Bronchial epithelial cell (primary cell): ENCODE measurements at regions not wholly inside any gene's neighbourhood (a gene's known extent, or its start where the extent isn't known, plus 50 kb on each side); places are given as distances from the start of the nearest gene placed in this dataset.

ENCODE experiments used
- DNase-seq: peaks from one replicate; pipeline ENCODE4 v3.0.0-alpha.2; 2010; ENCODE audit warnings: low read depth
- FAIRE-seq: peaks from 2 replicates; lab custom pipeline; 2011; peaks lifted over from hg19 to GRCh38; lab: Jason Lieb, UNC
- H3K27me3 ChIP-seq: 2 replicates; pipeline ENCODE4 v1.5.1; 2011; ENCODE audit warnings: low read length; ENCODE audit not compliant: control insufficient read depth, insufficient read depth
- H3K36me3 ChIP-seq: 2 replicates; pipeline ENCODE4 v1.5.1; 2011; ENCODE audit warnings: low read length; ENCODE audit not compliant: control insufficient read depth, insufficient read depth
- H3K4me3 ChIP-seq: 2 replicates; pipeline ENCODE4 v1.5.1; 2011; ENCODE audit warnings: mild to moderate bottlenecking, low read depth, low read length, control low read depth
- TF ChIP-seq, protein P1 (sequence below): IDR thresholded peaks from 2 replicates; pipeline ENCODE4 v1.5.1; 2011; ENCODE audit warnings: mild to moderate bottlenecking, moderate library complexity, low read length, control low read depth, inconsistent platforms; ENCODE audit not compliant: insufficient read depth, severe bottlenecking

DNA sequence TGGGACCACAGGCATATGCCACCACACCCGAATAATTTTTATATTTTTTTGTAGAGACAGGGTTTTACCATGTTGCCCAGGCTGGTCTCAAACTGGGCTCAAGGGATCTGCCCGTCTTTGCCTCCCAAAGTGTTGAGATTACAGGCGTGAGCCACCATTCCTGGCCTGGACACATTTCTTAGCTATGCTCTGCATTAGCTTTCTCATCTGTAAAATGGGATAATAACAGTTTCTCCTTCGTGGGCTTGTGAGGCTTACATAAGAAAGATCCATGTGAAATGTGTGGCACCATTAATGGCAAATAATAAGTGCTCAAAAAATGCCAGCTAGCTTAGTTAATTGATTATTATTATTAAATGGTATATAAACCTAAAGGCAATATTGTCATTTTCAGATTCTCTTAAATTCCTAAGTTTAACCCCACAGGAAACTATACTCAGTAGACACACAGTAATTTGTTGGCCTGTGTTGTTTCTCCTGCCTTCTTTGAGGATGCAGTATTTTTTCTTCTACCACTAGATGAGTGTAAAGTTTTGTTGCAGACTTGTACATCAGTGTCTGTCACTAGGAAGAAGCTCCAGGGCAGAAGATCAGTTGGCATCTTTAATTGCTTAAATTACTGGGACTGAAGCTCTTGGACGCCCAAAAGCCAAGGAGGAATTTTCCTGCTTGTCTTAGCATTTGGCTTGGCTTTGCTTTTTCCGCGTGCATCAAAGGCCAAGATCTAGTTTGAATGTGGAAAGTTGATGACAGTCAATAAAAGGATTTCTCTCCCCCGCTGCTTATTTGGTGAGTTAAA, 162.3 kb upstream of the ZNF217 start:
- Histone ChIP-seq H3K4me3 (no peak overlapping the region), H3K36me3 (no peaks in the 10 kb centered on the region), H3K27me3 (no peaks in the 10 kb centered on the region)
- TF ChIP-seq, protein P1, sequence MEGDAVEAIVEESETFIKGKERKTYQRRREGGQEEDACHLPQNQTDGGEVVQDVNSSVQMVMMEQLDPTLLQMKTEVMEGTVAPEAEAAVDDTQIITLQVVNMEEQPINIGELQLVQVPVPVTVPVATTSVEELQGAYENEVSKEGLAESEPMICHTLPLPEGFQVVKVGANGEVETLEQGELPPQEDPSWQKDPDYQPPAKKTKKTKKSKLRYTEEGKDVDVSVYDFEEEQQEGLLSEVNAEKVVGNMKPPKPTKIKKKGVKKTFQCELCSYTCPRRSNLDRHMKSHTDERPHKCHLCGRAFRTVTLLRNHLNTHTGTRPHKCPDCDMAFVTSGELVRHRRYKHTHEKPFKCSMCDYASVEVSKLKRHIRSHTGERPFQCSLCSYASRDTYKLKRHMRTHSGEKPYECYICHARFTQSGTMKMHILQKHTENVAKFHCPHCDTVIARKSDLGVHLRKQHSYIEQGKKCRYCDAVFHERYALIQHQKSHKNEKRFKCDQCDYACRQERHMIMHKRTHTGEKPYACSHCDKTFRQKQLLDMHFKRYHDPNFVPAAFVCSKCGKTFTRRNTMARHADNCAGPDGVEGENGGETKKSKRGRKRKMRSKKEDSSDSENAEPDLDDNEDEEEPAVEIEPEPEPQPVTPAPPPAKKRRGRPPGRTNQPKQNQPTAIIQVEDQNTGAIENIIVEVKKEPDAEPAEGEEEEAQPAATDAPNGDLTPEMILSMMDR: no peak
- no peak for DNase-seq
- no peak for FAIRE-seq

DNA sequence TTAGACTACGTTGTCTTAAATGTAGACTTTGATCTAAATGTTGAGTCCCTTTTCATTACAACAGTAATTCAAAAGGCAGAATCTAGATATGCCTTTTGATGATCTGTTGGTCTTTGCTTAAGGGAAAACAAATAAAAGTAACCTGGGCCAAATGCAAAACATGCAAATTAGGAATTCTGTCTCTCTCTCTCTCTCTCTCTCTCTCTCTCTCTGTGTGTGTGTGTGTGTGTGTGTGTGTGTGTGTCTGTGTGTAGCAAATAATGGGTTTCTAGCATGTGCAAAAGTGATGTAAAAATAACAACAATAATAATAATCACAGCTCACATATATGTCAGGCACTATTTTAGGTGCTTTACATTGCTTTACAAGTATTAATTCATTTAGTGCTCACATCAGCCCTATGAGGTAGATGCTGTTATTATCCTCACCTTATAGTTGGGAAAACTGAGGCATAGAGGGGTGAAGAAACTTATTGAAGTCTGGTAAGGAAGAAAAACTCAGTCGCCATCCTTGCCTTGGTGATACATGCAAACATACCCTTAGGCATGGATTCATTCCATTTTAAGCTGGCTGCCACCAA, 160.3 kb upstream of the ZNF217 start:
- FAIRE-seq (no peak), DNase-seq (no peak)
- Histone ChIP-seq H3K27me3 (no peaks in the 10 kb centered on the region), H3K4me3 (no peak overlapping the region), H3K36me3 (no peaks in the 10 kb centered on the region)
- TF ChIP-seq, protein P1: no peak

DNA sequence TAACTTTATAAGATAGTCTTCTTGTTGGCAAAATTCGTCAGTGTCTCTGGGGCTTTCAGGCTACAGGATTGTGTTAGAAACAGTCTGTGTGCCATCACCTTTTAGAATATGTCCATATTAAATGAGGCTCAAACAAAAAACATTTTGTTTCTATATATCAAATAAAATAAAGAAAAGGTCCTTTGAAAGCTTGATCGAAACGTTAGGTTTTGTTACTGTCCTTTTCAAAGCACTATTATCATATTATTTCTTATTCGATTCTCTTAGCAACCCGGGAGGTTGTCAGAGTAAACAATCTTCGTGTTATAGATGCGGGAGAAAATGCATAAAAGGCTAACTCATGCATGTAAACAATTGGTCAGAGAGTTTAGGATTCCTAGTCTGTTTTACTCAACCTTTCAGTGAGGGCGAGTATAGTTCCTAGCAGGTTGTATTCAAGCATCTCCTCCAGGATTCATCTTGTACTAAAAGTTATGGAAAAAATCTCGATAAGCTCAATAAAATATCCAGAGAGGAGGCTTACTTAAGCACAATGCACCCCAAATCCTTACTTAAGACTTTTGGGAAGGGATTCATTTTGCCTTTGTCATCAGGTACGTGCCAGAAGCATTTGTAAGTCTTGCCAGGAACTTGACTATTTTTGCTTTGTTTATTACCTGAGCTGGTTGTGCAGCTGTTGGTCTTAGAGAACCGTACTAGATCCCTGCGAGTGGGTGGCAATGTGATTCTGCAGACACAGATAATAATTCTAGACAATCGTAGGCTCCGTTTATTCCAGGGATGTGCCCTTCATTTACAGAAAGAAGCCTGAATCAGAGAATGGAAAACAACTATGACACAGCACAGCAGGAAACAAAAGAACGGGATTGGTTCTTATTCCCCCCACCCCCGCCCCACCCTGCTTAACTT, 159.6 kb upstream of the ZNF217 start:
- DNase-seq: peak; percentile 82
- no peak for FAIRE-seq

DNA sequence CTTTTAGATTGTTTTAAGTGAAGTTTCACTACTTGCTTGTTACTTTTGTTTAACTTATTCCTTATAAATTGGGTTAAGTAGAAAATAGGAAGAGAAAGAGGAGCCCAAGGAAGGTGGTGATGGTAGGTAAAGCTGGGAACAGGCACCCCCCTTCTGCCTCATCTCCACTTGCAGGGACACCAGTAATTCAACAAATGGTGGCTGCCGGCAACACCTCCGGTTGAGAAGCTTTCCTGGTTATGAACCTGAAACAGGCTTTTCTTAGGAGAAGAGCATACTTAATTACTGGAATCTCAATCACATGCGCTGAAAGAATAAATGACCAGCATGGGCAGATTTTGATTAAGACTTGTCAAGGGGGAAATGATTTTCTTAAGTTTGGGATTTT, 158.9 kb upstream of the ZNF217 start:
- no peak for DNase-seq
- H3K27me3 ChIP-seq: no peaks in the 10 kb centered on the region
- no peak for FAIRE-seq
- TF ChIP-seq, protein P1: no peak
- no peaks in the 10 kb centered on the region for H3K36me3 ChIP-seq
- no peak overlapping the region for H3K4me3 ChIP-seq

More for the DNA sequence above, 159.6 kb upstream of the ZNF217 start:
- TF ChIP-seq, protein P1: no peak
- H3K27me3 ChIP-seq: no peaks in the 10 kb centered on the region
- no peak overlapping the region for H3K4me3 ChIP-seq
- H3K36me3 ChIP-seq: no peaks in the 10 kb centered on the region

DNA sequence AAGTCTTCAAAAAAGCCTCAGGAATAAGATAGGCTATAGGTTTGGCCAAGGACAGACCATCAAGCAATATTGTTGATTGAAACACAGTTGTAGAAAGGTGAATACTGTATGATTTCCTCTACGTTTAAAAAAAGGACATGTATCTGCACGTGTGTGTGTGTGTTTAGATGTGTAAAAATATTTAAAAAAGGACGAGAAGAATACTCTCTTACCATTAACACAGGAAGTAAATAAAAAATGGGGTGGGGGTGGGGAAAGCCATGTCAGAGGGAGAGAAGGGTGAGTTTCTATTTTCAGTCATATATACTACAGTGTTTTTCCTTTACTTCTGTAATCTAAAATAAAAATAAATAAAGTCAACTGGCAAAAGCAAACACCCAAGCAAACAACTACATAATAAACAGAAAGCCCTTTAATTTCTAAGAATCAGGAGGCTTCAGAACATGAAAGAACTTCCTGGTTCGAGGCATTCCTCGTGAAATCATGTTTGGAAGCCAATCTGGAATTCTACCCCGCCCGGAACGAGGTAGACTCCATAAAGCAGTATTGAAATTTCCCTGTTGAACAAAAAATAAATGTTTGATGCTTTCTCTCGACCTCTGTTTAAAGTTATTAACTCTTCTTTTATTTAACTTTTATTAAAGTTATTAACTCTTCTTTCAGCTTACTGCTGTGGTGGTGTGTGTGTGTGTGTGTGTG, 158.1 kb upstream of the ZNF217 start:
- Histone ChIP-seq H3K27me3 (no peaks in the 10 kb centered on the region), H3K4me3 (no peak overlapping the region), H3K36me3 (no peaks in the 10 kb centered on the region)
- TF ChIP-seq, protein P1: no peak
- no peak for FAIRE-seq
- no peak for DNase-seq
